OCI-LY7 (cell line): ENCODE measurements at regions not wholly inside any gene's neighbourhood (a gene's known extent, or its start where the extent isn't known, plus 50 kb on each side); places are given as distances from the start of the nearest gene placed in this dataset.

ENCODE experiments used
- BruUV-seq: library from RNA; stranded (reverse); fragments of 400-500 nt; replicated peaks from 2 replicates; lab custom pipeline; 2021; lab: Mats Ljungman, UMichigan
- CTCF ChIA-PET: fragments of 300-600 bp; sonication (Branson Sonifier 250); formaldehyde crosslinking; loops from one replicate; lab custom pipeline; 2022; ENCODE audit warnings: antibody characterized with exemption; ENCODE audit not compliant: unreplicated experiment; lab: Charles Lee
- POLR2A ChIA-PET: fragments of 300-600 bp; sonication (Branson Sonifier 250); formaldehyde crosslinking; loops from one replicate; lab custom pipeline; 2022; ENCODE audit warnings: antibody characterized with exemption; lab: Charles Lee
- DNase-seq: peaks from one replicate; pipeline ENCODE4 v3.0.0-alpha.2; 2015; ENCODE audit warnings: low spot score
- H2AFZ ChIP-seq: fragments of 200-600 bp; sonication (generic), shearing (Covaris generic); 2 replicates; pipeline ENCODE4 v1.6.1; 2014; ENCODE audit warnings: mild to moderate bottlenecking, antibody characterized with exemption, low read length, moderate library complexity
- H3K27ac ChIP-seq: fragments of 200-600 bp; sonication (generic); 2 replicates; pipeline ENCODE4 v1.5.1; 2014; ENCODE audit warnings: mixed run types, low read depth, mild to moderate bottlenecking, moderate library complexity, low read length, inconsistent platforms; ENCODE audit not compliant: poor library complexity, severe bottlenecking
- H3K36me3 ChIP-seq: fragments of 200-600 bp; sonication (generic); 2 replicates; pipeline ENCODE4 v1.6.1; 2014; ENCODE audit warnings: mild to moderate bottlenecking, antibody characterized with exemption, low read length, moderate library complexity, mixed read lengths; ENCODE audit not compliant: insufficient read depth
- H3K4me1 ChIP-seq: fragments of 200-600 bp; sonication (generic); 2 replicates; pipeline ENCODE4 v1.5.1; 2014; ENCODE audit warnings: mild to moderate bottlenecking, low read length; ENCODE audit not compliant: insufficient read depth, poor library complexity, severe bottlenecking
- H3K4me2 ChIP-seq: fragments of 200-600 bp; sonication (generic); 2 replicates; pipeline ENCODE4 v1.6.1; 2014; ENCODE audit warnings: mild to moderate bottlenecking, low read length
- H3K4me3 ChIP-seq: fragments of 200-600 bp; sonication (generic); 2 replicates; pipeline ENCODE4 v1.5.1; 2014; ENCODE audit warnings: mild to moderate bottlenecking, low read depth, low read length; ENCODE audit not compliant: poor library complexity, severe bottlenecking
- H3K79me2 ChIP-seq: fragments of 200-600 bp; sonication (generic); 2 replicates; pipeline ENCODE4 v1.6.1; 2016; ENCODE audit warnings: low read depth, mild to moderate bottlenecking, low read length, moderate library complexity, mixed read lengths; ENCODE audit not compliant: insufficient read depth
- H3K9me2 ChIP-seq: fragments of 200-600 bp; sonication (generic); 2 replicates; pipeline ENCODE4 v1.6.1; 2016; ENCODE audit warnings: mild to moderate bottlenecking, low read length, mixed read lengths; ENCODE audit not compliant: insufficient read depth
- H3K9me3 ChIP-seq: fragments of 200-600 bp; sonication (generic); 2 replicates; pipeline ENCODE4 v1.6.1; 2014; ENCODE audit warnings: mild to moderate bottlenecking, mixed run types, low read length, mixed read lengths
- H4K20me1 ChIP-seq: fragments of 200-600 bp; sonication (generic); 2 replicates; pipeline ENCODE4 v1.6.1; 2014; ENCODE audit warnings: mild to moderate bottlenecking, antibody characterized with exemption, low read length, moderate library complexity, mixed read lengths; ENCODE audit not compliant: insufficient read depth
- EZH2phosphoT487 ChIP-seq: fragments of 200-600 bp; sonication (generic); IDR thresholded peaks from 2 replicates; pipeline ENCODE4 v1.6.1; 2018; ENCODE audit warnings: low read depth, borderline replicate concordance, mild to moderate bottlenecking, mixed run types, antibody characterized with exemption, low read length, moderate library complexity, mixed read lengths
- intact Hi-C: fragments of 100-400 bp; cut with micrococcal nuclease; formaldehyde crosslinking; loops from one replicate; pipeline ENCODE4 v1.10.0; 2022; ENCODE audit not compliant: unreplicated experiment
- TF ChIP-seq, protein P1 (sequence below): fragments of 200-600 bp; sonication (generic); conservative IDR thresholded peaks from 2 replicates; pipeline ENCODE4 v1.5.1; 2014; ENCODE audit warnings: mild to moderate bottlenecking, antibody characterized with exemption, low read length, moderate library complexity, mixed read lengths

DNA sequence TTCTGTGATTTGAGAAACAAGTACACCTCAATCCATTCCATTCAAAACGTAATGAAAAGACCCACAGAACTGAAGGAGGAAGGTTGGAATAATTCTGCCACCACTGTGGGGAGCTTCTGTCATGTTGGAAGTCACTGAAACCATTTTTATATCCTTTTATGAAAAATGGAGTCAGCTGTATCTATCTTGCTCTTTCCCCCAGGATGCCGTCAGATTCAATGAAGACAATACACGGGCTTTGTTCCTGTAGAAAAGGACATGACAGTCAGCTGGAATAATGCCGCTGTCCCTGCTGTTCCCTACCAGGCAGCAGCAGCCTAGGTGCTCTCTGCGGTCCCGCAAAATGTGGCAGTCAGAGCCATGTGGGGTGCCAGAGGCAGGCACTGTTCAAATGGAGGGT lies 52.5 kb upstream of the APCDD1 start:
- no peak for DNase-seq
- BruUV-seq = no TSS peak

GRCh38 chr18:10402871-10403559 lies 51.4 kb upstream of the APCDD1 start:
- H3K79me2 ChIP-seq = no peaks in the 10 kb centered on the region
- H3K4me3 ChIP-seq = no peak overlapping the region
- no peaks in the 10 kb centered on the region for H3K9me2 ChIP-seq
- TF ChIP-seq EZH2phosphoT487 = no peak
- TF ChIP-seq, protein P1, sequence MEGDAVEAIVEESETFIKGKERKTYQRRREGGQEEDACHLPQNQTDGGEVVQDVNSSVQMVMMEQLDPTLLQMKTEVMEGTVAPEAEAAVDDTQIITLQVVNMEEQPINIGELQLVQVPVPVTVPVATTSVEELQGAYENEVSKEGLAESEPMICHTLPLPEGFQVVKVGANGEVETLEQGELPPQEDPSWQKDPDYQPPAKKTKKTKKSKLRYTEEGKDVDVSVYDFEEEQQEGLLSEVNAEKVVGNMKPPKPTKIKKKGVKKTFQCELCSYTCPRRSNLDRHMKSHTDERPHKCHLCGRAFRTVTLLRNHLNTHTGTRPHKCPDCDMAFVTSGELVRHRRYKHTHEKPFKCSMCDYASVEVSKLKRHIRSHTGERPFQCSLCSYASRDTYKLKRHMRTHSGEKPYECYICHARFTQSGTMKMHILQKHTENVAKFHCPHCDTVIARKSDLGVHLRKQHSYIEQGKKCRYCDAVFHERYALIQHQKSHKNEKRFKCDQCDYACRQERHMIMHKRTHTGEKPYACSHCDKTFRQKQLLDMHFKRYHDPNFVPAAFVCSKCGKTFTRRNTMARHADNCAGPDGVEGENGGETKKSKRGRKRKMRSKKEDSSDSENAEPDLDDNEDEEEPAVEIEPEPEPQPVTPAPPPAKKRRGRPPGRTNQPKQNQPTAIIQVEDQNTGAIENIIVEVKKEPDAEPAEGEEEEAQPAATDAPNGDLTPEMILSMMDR = no peak
- intact Hi-C loops = no loop called here
- ChIA-PET POLR2A (no interaction called here), CTCF (no interaction called here)
- no peak overlapping the region for H2AFZ ChIP-seq
- H4K20me1 ChIP-seq = no peaks in the 10 kb centered on the region
- H3K4me1 ChIP-seq = no peaks in the 10 kb centered on the region
- no TSS peak for BruUV-seq
- H3K4me2 ChIP-seq = no peak overlapping the region
- no peaks in the 10 kb centered on the region for H3K36me3 ChIP-seq
- DNase-seq = no peak
- no peak overlapping the region for H3K27ac ChIP-seq
- no peaks in the 10 kb centered on the region for H3K9me3 ChIP-seq

More for the DNA sequence above, 52.5 kb upstream of the APCDD1 start:
- TF ChIP-seq, protein P1 = no peak
- no peak for TF ChIP-seq EZH2phosphoT487
- Histone ChIP-seq H3K4me2 (no peak overlapping the region), H2AFZ (no peak overlapping the region), H4K20me1 (no peaks in the 10 kb centered on the region), H3K4me3 (no peak overlapping the region), H3K9me2 (no peaks in the 10 kb centered on the region), H3K27ac (no peak overlapping the region), H3K9me3 (no peaks in the 10 kb centered on the region), H3K4me1 (no peaks in the 10 kb centered on the region), H3K79me2 (no peaks in the 10 kb centered on the region), H3K36me3 (no peaks in the 10 kb centered on the region)
- CTCF ChIA-PET = no interaction called here
- intact Hi-C loops = no loop called here
- POLR2A ChIA-PET = no interaction called here

GRCh38 chr18:10403708-10404107 lies 50.7 kb upstream of the APCDD1 start:
- TF ChIP-seq, protein P1 = no peak
- no peak for TF ChIP-seq EZH2phosphoT487
- no peak for DNase-seq
- Histone ChIP-seq H3K4me3 (no peak overlapping the region), H3K79me2 (no peaks in the 10 kb centered on the region), H3K4me2 (no peak overlapping the region), H3K4me1 (no peaks in the 10 kb centered on the region), H2AFZ (no peak overlapping the region), H3K9me3 (no peaks in the 10 kb centered on the region), H3K27ac (no peak overlapping the region), H3K9me2 (no peaks in the 10 kb centered on the region), H4K20me1 (no peaks in the 10 kb centered on the region), H3K36me3 (no peaks in the 10 kb centered on the region)
- BruUV-seq = no TSS peak
- ChIA-PET POLR2A (interaction anchor here (0.7 kb wide), 1 partner anchor 9 kb away, joined by 3 read pairs; no protein-coding TSS in a partner anchor), CTCF (interaction anchor here (0.6 kb wide), 1 partner anchor 638 kb away, joined by 13 read pairs; no protein-coding TSS in a partner anchor)
- intact Hi-C loops = no loop called here
